NB4 (cell line): ENCODE measurements at regions not wholly inside any gene's neighbourhood (a gene's known extent, or its start where the extent isn't known, plus 50 kb on each side); places are given as distances from the start of the nearest gene placed in this dataset.

Experiments
- CTCF ChIP-seq: IDR thresholded peaks from one replicate; pipeline ENCODE4 v1.5.1; 2012; ENCODE audit warnings: low read depth, low read length
- MYC ChIP-seq: IDR thresholded peaks from 2 replicates; pipeline ENCODE4 v1.6.1; 2011; ENCODE audit warnings: low read depth, low read length
- POLR2A ChIP-seq: IDR thresholded peaks from 2 replicates; pipeline ENCODE4 v1.6.1; 2011; ENCODE audit warnings: mild to moderate bottlenecking; ENCODE audit not compliant: insufficient read length; ENCODE audit errors: extremely low read depth

GRCh38 chr3:19641408-19641807 is 292.6 kb downstream of the EFHB start:
- TF ChIP-seq CTCF = no peak
- no peak for TF ChIP-seq MYC
- TF ChIP-seq POLR2A = no peak
